GM19468 (cell line): ENCODE measurements at regions not wholly inside any gene's neighbourhood (a gene's known extent, or its start where the extent isn't known, plus 50 kb on each side); places are given as distances from the start of the nearest gene placed in this dataset.
"Not testable (repeated sequence)": the region's sequence is repeated elsewhere in the genome, so short reads cannot be mapped to it uniquely, and the experiment has no call there.

Experiments used
- ATAC-seq: cut with Tn5 transposase; IDR thresholded peaks from one replicate; pipeline ENCODE4 v1.9.1; 2021; ENCODE audit warnings: mild to moderate bottlenecking, moderate library complexity, moderate number of reproducible peaks; ENCODE audit not compliant: unreplicated experiment; ENCODE audit errors: extremely low read depth

DNA sequence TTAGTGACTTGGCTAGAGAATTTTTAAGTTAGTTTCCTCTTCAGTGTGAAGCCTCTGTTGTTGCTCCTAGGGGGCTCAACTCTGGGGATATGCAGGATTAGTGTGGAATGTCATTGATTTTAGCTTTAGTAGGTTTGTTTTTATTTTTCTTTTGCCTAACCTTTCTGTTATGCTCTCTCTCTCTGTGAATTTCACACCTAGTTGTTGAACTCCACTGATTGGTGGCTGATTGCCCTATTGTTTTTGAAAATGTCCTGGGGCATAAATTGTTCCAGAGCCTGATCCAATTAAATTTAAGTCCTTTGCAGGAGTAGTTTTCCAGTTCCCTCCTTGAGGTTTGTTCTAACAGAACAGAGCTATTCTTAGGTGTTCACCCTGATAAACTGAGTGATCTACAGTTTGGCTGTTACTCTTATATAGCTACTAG, 393.3 kb upstream of the CTSO start:
- no peak for ATAC-seq

DNA sequence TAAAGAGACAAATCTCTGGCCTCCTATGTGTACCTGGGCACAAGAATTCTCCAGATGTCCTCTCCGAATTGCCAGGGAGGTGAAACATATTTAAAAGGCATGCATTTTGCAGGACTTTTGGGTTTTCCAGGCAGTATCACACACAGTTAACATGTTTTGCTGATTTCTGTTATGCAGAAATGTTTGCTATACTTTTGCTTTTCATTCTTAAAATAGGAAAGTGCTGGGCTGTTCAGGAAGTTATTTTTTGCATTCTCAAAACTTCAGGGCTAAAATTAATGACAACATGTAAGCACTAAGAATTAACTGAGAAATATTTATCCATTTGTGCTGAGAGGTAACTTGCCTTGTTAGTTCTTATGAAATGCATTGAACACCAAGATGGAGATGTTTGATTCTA, 390.7 kb upstream of the CTSO start:
- no peak for ATAC-seq

DNA sequence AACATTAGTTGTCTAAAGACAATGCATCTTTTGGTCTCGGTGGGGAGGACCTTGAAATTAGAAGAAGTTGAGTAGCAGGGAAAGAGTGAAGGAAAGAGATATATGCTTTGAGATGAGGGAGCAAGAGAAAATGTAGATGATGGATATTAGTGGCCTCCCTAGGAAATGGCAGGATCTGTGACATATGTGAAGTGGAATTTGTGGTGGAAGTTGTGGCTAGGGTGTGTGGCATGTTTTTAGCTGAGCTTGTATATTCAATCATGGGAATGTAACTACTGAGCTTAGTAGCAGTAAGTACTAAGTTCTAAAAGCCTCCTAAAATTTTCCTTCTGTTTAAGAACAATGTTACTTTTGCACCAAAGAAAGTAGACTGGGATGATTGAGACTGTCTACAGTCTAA, 382.8 kb upstream of the CTSO start:
- ATAC-seq: no peak

DNA sequence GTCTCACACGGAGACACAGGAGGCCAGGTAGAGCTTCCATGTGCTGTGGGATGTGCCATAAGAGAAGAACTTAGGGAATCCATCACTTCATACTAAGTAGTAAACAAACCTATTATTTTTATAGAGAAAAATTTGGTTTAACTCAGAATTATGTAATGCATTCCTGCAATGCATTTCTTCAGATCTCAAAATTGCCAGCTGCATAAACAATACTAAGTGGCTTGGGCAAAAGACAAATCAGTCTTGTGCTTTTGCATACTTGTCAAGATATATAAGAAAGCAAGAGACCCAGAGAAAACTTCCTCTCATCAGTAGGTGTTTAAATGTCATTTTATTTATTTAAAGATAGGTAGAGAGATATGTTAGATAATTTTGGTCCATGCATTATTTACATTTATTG, 382.1 kb upstream of the CTSO start:
- no peak for ATAC-seq

DNA sequence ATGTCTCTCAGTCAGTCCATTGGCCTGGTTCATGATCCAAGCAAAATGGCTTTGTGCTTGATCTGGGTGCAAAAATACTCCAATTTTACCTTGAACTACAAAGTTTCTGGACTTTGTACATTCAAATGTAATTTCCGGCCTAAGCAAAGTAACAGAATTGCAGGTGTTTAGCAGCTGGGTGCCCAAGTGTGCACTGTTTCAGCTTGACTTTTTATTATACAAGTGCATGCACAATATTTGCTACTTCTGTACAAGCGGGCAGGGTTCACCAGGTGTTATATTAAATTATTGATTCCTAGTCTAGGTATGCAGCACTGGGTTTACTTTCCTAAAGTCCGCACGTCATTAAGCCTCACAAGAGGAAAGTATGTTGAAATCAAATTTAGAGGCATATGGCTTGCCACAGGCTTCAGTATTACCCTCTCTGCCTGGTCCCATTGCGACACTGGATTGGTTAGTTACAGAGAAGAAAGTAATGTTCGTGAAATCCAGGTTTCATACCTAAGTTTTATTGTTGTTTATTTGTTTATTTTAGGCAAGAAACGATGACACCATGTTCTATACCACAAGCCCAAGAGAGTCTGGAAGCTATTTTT, 376.9 kb upstream of the CTSO start:
- no peak for ATAC-seq

DNA sequence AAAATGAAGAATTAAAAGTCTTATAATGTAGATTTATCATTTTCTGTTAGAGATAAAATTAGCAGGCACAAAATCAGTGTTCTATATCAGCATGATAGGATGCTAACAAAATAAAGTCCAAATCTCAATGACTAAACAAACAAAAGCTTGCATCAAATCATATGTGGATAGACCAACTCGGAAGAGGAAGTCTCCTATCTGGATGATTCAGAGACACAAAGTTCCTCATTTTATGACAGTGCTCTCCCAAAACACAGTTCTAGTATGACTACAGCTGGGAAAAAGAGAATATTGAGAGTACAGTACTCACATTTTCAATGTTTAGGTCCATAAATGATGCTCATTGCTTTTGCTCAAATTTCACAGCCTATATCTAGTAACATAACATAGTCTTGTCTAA, 376.1 kb upstream of the CTSO start:
- ATAC-seq: no peak

DNA sequence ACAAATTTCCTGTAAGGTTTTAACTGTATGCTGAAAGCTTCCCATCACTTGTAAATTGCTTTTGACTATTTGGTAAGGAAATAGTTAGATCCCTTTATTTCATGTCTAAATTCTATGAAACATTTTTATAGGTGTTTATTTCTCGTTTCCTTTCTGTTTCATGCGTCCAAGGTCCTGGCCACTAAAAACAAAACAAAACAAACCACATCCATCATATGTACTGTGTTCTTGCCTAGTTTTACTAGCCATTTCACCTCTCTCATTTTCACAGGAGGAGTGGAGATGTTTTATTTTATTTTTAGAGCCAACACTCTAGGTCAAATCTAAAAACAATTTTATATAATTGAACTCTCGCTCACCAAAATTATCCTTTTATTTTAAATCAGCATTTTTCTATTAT, 375.2 kb upstream of the CTSO start:
- ATAC-seq: no peak

DNA sequence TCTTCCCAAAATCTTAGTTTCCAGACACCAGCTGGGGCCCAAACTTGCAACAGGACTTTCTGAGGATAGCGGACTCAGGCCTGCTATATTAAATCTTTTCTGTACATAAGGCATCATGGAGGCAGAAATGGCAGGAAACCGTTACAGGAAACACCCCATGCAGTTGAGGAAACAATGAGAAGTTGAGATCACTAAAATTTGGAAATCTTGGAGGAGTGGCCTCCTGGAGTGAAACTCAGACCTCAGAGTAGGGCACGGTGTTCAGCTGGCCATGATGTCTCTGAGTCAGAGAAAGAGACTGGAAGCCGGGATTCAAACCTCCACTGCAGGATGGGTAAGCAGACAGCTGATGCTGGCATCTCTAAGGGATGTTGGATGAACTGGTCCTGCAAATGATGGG, 372.6 kb upstream of the CTSO start:
- no peak for ATAC-seq

DNA sequence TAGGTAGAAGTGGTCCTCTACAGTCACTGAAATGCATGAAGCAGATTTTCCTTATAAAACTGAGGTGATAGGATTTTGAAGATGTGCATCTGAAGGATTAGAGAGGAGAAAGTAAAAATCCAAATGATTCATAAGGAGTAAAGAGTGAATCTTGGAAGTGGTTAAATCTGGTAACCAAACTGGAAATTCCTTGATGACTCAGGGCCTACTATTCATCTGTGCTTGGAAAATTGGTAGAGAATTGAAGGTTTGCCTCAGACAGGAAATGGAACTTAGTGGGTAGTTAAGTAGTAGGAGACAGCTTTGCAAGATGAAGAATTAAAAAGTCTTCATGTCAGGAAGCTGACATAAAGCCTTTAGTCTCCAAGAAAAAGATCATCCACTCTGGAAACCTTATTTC, 368.9 kb upstream of the CTSO start:
- ATAC-seq: no peak

DNA sequence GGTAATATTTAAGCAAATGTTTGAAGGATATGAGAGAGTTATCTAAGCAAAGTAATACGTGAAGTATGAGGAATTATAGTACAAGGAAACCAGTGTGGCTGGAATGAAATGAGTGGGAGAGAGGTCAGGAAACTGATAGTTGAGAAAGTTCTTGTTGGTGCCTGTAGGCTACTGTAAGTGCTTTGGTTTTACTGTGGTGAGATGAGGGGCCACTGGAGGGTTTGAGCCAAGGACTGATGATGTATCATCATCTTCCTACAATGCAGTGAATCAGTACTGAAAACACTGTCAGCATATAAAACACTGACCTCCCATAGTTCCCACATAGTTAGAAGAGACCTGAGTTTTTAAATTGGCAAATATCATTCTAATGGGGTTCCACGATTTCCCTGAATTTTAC, 367.5 kb upstream of the CTSO start:
- ATAC-seq: no peak

DNA sequence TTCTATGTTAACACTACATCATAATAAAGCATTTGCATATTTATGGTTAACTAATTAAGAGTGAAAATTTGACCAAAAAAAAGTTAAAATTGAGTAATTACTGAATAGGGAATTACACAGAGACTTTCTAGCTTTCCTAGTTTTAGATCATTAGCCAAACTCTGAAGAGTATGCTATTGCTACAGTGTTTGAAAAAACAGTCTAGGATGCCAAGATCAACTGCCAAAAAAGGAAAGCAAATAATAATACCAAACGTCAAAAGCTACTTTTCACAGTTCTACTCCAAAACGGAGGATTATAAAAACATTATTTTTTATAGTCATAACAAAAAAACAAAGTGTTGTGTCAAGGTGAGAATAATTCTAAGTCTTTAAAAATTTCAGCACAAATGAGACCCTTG, 359.8 kb upstream of the CTSO start:
- no peak for ATAC-seq

DNA sequence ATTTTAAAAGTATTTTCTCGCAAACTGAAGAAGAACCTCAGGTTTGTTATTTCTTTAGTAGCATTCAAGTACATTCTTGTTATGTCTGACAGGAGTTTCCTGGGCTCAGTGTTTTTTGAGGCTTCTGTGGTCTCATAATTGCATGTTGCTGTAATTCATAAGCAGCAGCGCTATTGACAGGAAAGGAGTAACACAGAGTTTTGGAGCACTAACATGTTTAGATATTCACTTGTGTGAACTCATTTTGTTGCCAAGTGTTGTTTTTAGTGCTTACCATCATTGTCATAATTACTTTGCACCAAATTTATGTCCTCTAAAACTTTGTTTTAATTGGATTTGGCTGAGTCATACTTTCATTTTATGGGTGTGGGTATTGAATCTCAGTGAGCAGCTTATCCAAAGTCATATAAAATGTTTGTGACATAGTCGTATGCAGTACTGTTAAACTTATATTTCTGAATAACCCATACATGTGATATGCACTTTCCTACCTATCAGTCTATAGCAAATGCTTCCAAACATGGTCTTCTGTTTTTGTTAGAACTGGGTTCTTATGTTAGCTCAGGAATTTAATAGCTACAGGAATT, 358.7 kb upstream of the CTSO start:
- ATAC-seq: no peak

DNA sequence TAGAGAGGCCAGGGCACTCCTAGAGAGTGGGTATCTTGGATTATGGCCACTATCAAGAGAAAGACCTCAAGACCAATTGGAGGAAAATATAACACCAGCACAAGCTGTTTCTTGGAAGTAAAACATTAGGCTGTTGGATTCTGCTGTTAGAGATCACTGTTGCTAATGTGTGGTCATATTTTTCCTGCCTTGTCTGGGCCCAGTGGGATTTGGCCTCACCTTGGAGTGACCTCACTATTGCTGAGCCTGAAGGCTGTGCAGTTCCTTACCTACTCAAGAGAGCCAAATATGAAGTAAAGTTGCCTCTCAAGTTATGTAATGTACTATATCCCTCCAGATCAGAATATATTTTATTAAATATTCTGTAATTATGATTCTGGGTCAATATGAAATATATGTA, 355.4 kb upstream of the CTSO start:
- no peak for ATAC-seq

DNA sequence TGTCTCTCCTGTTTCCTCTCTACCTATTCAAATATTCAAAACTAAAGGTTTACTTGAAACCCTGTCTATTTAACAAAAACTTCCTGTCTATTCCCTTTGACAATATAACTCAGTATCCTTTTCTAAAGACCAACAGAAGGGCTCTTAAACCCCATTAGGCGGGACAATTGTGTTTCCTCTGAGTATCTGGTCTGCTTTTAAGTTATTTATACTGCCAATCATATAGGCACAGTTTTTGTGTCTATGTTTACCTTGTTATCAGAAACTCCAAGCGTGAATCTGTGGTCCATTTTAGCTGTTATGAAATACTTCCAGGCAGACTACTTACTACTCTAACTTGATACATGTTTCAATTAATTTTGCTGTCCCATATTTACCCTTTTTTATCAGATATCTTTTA, 350.0 kb upstream of the CTSO start:
- no peak for ATAC-seq

DNA sequence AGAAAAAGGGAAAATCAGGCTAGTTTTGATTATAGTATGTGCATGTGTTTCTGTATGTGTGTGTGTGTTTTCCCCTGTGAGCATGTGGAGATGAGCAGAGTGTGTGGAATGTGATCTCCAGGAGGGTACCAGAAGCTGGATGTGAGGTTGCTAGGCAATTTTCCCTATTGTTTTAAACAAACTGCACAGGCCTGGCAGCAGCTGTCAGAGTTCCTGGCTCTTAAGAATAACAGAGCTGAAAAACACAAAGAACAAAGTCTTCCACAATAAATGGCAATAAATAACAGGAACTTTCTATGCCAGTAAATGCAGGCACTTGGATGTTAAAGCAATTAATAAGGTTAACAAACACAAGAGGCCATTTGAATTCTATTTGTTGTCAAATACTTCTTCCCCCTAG, 344.6 kb upstream of the CTSO start:
- no peak for ATAC-seq

DNA sequence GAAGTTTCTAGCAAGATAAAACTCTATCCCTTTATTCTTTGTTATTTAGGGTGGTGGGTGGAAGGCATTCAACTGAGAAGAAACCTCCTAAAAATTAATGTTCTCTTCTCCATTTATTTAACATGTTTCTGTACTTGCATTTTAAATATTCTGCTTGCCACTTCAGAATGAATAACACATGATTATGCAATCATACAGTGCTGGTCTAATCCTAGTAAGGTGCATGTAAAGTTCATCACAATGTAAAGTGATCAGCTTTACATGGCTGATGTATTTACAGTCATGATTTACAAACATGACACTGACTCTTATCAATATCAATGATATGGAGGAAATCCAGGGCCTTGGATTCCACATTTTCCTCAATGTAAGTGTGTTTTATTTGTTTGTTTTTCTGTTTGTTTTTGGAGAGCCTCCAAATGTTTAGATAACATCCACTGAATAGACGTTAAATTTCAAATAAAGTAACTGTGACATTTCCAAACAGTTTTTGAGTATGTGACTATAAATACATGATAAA, 342.1 kb upstream of the CTSO start:
- ATAC-seq: no peak

DNA sequence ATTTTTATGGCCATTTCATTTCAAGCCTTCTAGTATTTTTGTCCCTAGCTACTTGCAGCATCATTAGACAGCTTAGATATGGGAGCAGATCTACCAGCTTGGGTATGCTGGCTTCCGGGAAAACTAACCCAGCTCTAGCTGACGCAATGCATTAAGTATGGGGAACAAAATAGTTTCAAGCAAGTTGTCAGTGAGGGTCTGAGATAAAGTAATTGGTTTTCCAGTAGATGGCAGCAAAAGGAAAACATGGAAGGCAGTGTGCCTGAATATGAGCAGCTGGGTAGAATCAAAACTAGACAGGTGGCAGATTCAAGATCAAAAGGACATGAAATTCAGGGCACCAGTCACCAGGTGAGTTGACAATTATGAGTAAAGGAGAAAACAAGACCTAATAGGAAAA, 340.9 kb upstream of the CTSO start:
- ATAC-seq: no peak

DNA sequence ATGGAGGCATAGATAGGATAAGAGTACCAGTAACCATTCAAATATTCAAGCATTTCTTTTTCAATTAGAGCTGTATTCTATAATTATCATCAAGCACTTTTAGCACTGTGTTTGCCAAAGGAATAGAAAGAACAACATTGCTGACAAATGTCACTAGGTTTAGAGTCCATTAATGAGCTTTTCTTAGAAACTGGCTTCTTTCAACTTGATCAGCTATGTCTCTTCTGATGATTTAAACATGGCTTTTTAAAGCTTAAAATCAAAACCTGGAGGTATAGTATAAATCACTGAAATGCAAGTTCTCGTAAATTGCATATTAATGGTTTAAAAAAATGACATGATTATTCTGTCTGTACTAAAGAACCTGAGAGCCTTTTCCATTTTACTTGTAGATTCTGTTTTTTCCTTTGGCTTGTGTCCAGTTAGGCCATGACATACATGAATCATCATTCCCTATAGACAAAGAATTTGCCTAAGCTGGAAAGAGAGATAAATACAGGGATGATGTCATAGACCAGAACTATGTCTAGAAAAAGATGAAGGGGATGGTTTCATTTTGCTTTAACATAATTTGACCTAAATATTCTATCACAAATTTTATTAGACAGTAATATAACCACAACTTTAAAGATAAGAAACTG, 340.1 kb upstream of the CTSO start:
- no peak for ATAC-seq

DNA sequence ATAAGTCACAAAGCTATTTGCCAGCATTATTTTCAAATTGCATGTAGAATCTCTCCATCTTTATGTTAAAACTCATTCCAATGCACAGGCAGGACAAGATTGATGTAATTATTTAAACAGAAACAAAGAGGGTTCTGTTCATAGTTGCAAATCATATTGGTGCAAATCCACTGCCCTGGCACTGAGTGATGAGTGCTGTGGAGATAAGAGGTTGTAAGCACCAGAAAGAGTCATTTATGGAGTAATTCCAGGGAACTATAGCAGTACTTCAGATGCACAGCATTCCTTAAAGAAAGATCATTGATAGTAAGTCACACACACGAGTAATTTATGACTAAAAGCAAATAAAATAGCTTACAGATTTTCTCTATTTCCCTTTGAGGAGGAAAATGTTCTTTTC, 337.7 kb upstream of the CTSO start:
- no peak for ATAC-seq

DNA sequence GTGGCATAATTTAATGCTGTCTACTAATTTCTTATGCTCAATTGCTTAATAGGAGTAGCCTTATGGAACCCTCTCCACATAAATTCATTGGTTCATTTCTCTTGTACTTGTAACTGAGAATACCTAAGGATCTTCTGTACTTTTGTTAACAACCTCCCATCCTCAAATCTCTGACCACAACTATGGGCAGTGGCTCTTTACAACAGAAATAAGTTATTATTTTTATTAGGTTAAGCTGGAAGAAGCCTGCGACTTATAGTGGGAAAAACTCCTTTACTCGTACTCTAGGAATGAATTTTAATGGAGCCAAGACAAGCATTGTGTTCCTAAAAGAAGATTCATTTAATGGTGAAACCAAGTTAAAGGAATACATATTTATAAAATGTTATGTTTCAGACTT, 337.1 kb upstream of the CTSO start:
- no peak for ATAC-seq

DNA sequence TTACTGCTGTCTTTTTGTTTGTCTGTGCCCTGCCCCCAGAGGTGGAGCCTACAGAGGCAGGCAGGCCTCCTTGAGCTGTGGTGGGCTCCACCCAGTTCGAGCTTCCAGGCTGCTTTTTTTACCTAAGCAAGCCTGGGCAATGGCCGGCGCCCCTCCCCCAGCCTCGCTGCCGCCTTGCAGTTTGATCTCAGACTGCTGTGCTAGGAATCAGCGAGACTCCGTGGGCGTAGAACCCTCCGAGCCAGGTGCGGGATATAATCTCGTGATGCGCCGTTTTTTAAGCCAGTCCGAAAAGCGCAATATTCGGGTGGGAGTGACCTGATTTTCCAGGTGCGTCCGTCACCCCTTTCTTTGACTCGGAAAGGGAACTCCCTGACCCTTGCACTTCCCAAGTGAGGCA, 336.4 kb upstream of the CTSO start:
- ATAC-seq: not testable (repeated sequence)

DNA sequence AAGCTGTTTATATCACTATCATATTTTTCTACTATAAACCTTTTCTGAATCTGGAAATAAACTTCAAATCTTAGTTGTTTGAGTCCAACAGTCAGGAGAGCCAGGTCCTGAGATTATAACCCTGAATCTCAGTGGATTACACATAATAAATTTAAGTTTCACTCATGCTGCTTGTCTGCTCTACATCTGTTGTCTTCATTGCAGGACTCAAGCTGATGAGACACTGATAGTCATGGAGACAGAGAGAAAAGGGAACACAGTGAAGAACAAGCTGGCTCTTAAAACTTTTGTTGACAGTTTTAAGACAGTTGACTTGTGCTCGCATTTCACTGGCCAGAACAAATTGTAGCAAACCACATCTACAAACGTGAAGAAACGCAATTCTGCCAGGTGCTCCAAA, 327.0 kb upstream of the CTSO start:
- no peak for ATAC-seq
